Stimulated activated naive CD8-positive, alpha-beta T cell treated with anti-CD3 and anti-CD28 coated beads, Interleukin-15, Interleukin-2, amounts not matched to agents 100 U/mL and 50 U/mL, for 24 hours (primary cell): ENCODE measurements at regions not wholly inside any gene's neighbourhood (a gene's known extent, or its start where the extent isn't known, plus 50 kb on each side); places are given as distances from the start of the nearest gene placed in this dataset.

ENCODE experiments used
- ATAC-seq: fragments of 150-1000 bp; cut with Tn5 transposase; one replicate; pipeline ENCODE4 v1.10.0; 2021
- DNase-seq: peaks from one replicate; pipeline ENCODE4 v3.0.0; 2021

GRCh38 chr18:46411867-46412690, 244.9 kb downstream of the LOXHD1 start:
- no peak for ATAC-seq
- DNase-seq = no peak

- ATAC-seq = no peak
- DNase-seq = no peak
Measured at GRCh38 chr18:46412916-46413315, 244.1 kb downstream of the LOXHD1 start.

GRCh38 chr18:46413684-46414083, 243.3 kb downstream of the LOXHD1 start:
- ATAC-seq (no peak), DNase-seq (no peak)

GRCh38 chr18:46414863-46415262, 242.2 kb downstream of the LOXHD1 start:
- DNase-seq = no peak
- ATAC-seq = no peak

GRCh38 chr18:46415532-46416252, 241.3 kb downstream of the LOXHD1 start:
- DNase-seq (no peak), ATAC-seq (no peak)

- ATAC-seq (peak; percentile 50), DNase-seq (no peak)
Measured at GRCh38 chr18:46416706-46417638, 240.0 kb downstream of the LOXHD1 start.

GRCh38 chr18:46418663-46419260, 238.3 kb downstream of the LOXHD1 start:
- DNase-seq (no peak), ATAC-seq (no peak)

GRCh38 chr18:46419391-46420141, 237.5 kb downstream of the LOXHD1 start:
- DNase-seq (no peak), ATAC-seq (no peak)

GRCh38 chr18:46421973-46422551, 235.0 kb downstream of the LOXHD1 start:
- ATAC-seq (no peak), DNase-seq (no peak)

GRCh38 chr18:46422552-46423055, 234.4 kb downstream of the LOXHD1 start:
- ATAC-seq (no peak), DNase-seq (no peak)

- ATAC-seq (no peak), DNase-seq (no peak)
Measured at GRCh38 chr18:46423226-46423805, 233.7 kb downstream of the LOXHD1 start.

- DNase-seq = no peak
- ATAC-seq = no peak
Measured at GRCh38 chr18:46424898-46425297, 232.1 kb downstream of the LOXHD1 start.

- DNase-seq (no peak), ATAC-seq (no peak)
Measured at GRCh38 chr18:46425511-46425910, 231.5 kb downstream of the LOXHD1 start.

GRCh38 chr18:46426021-46426678, 230.9 kb downstream of the LOXHD1 start:
- no peak for ATAC-seq
- DNase-seq = no peak

GRCh38 chr18:46426679-46427047, 230.4 kb downstream of the LOXHD1 start:
- DNase-seq (no peak), ATAC-seq (no peak)
